GM23338 (cell line): ENCODE measurements at regions not wholly inside any gene's neighbourhood (a gene's known extent, or its start where the extent isn't known, plus 50 kb on each side); places are given as distances from the start of the nearest gene placed in this dataset.

Experiments used
- ATAC-seq: fragments of 200-7000 bp; cut with Tn5 transposase; 3 replicates; pipeline ENCODE4 v1.9.1; 2020
- DNase-seq: peaks from one replicate; pipeline ENCODE4 v3.0.0-alpha.2; 2015; ENCODE audit warnings: low spot score
- H2AFZ ChIP-seq: fragments of 200-600 bp; sonication (generic); 2 replicates; pipeline ENCODE4 v1.8.0; 2016; ENCODE audit warnings: antibody characterized with exemption, mild to moderate bottlenecking, moderate library complexity
- H3F3A ChIP-seq: fragments of 200-600 bp; sonication (generic); replicated peaks from 2 replicates; pipeline ENCODE4 v1.8.0; 2017; ENCODE audit warnings: antibody characterized with exemption, mixed run types, low read depth
- H3K27ac ChIP-seq: fragments of 200-600 bp; sonication (generic); 2 replicates; pipeline ENCODE4 v1.6.1; 2016; ENCODE audit warnings: low read depth
- H3K27me3 ChIP-seq: fragments of 200-600 bp; sonication (generic); 2 replicates; pipeline ENCODE4 v1.8.0; 2016; ENCODE audit warnings: mild to moderate bottlenecking, mixed run types, moderate library complexity; ENCODE audit not compliant: insufficient read depth
- H3K36me3 ChIP-seq: fragments of 200-600 bp; sonication (generic); 2 replicates; pipeline ENCODE4 v1.8.0; 2016; ENCODE audit warnings: mild to moderate bottlenecking; ENCODE audit not compliant: insufficient read depth
- H3K4me1 ChIP-seq: fragments of 200-600 bp; sonication (generic); 2 replicates; pipeline ENCODE4 v1.8.0; 2016; ENCODE audit warnings: mild to moderate bottlenecking, moderate library complexity; ENCODE audit not compliant: insufficient read depth
- H3K4me2 ChIP-seq: fragments of 200-600 bp; sonication (generic); 2 replicates; pipeline ENCODE4 v1.7.1; 2017; ENCODE audit warnings: mixed run types
- H3K4me3 ChIP-seq: fragments of 200-600 bp; sonication (generic); 2 replicates; pipeline ENCODE4 v1.6.1; 2016; ENCODE audit warnings: mixed run types
- H3K79me2 ChIP-seq: fragments of 200-600 bp; sonication (generic); replicated peaks from 2 replicates; pipeline ENCODE4 v1.8.0; 2017; ENCODE audit warnings: mild to moderate bottlenecking; ENCODE audit not compliant: insufficient read depth
- H3K9me2 ChIP-seq: fragments of 200-600 bp; sonication (generic); 2 replicates; pipeline ENCODE4 v1.8.0; 2017; ENCODE audit not compliant: insufficient read depth
- H4K20me1 ChIP-seq: fragments of 200-600 bp; sonication (generic); replicated peaks from 2 replicates; pipeline ENCODE4 v1.8.0; 2017; ENCODE audit warnings: mild to moderate bottlenecking; ENCODE audit not compliant: insufficient read depth
- H3K27ac Mint-ChIP-seq: 2 replicates; pipeline ENCODE4 v1.8.0; 2020; ENCODE audit warnings: inconsistent platforms, mild to moderate bottlenecking, moderate library complexity, mixed read lengths
- H3K27me3 Mint-ChIP-seq: 3 replicates; pipeline ENCODE4 v1.8.0; 2022; ENCODE audit warnings: low read depth, mild to moderate bottlenecking, moderate library complexity, mixed read lengths, inconsistent platforms; ENCODE audit not compliant: insufficient read depth, poor library complexity
- H3K36me3 Mint-ChIP-seq: 3 replicates; pipeline ENCODE4 v1.8.0; 2021; ENCODE audit warnings: low read depth, mild to moderate bottlenecking, inconsistent platforms, moderate library complexity, mixed read lengths
- H3K4me1 Mint-ChIP-seq: 3 replicates; pipeline ENCODE4 v1.8.0; 2020; ENCODE audit warnings: mild to moderate bottlenecking, inconsistent platforms, mixed read lengths
- H3K4me3 Mint-ChIP-seq: 3 replicates; pipeline ENCODE4 v1.8.0; 2021; ENCODE audit warnings: moderate library complexity, mild to moderate bottlenecking, inconsistent platforms, mixed read lengths
- H3K9me3 Mint-ChIP-seq: 3 replicates; pipeline ENCODE4 v1.8.0; 2020; ENCODE audit warnings: moderate library complexity, mild to moderate bottlenecking, inconsistent platforms, mixed read lengths
- CREB1 ChIP-seq: fragments of 250-450 bp; sonication (Bioruptor Pico); IDR thresholded peaks from 2 replicates; pipeline ENCODE4 v1.5.0; 2020; ENCODE audit warnings: low read depth, mild to moderate bottlenecking, moderate library complexity
- NANOG ChIP-seq: IDR thresholded peaks from 2 replicates; pipeline ENCODE4 v1.6.1; 2016; ENCODE audit warnings: antibody characterized with exemption, borderline replicate concordance
- POLR2AphosphoS5 ChIP-seq: IDR thresholded peaks from 2 replicates; pipeline ENCODE4 v1.6.1; 2016; ENCODE audit warnings: antibody characterized with exemption, low read depth
- REST ChIP-seq: IDR thresholded peaks from one replicate; pipeline ENCODE4 v1.6.1; 2018; ENCODE audit warnings: antibody characterized with exemption; ENCODE audit not compliant: unreplicated experiment
- ZNF114 ChIP-seq: fragments of 250-450 bp; sonication (Bioruptor Pico); IDR thresholded peaks from 2 replicates; pipeline ENCODE4 v1.5.0; 2020; ENCODE audit warnings: mild to moderate bottlenecking, moderate library complexity
- ZNF331 ChIP-seq: fragments of 250-450 bp; sonication (Bioruptor Pico); IDR thresholded peaks from 2 replicates; pipeline ENCODE4 v1.5.0; 2020; ENCODE audit warnings: low read depth, mild to moderate bottlenecking, moderate library complexity
- TF ChIP-seq, protein P1 (sequence below): IDR thresholded peaks from 2 replicates; pipeline ENCODE4 v1.6.1; 2016; ENCODE audit warnings: antibody characterized with exemption
- TF ChIP-seq, protein P2 (sequence below): fragments of 250-450 bp; sonication (Bioruptor Pico); IDR thresholded peaks from 2 replicates; pipeline ENCODE4 v1.5.0; 2020; ENCODE audit warnings: mild to moderate bottlenecking, moderate library complexity

DNA sequence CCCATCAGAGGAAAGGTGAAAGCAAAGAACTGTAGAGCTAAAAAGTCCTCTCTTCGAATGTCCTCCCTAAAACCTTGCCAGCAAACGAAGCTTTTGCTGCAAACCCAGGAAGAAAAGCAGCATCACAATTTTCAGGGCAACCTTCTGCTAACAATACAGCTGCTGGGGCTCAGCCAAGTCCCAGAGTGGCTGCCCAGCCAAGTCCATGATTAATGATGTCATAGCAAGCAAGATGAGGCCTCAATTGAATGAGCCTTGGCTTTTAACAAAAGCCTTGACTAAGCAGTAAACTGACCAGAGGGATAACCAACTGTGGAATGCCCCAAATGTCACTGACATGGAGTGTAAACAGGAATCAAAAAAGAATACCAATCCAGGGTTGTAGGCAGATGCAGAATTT is 342.7 kb downstream of the PMP22 start:
- no peak for TF ChIP-seq NANOG
- TF ChIP-seq POLR2AphosphoS5, result no peak
- no peak for TF ChIP-seq REST
- TF ChIP-seq, protein P1, sequence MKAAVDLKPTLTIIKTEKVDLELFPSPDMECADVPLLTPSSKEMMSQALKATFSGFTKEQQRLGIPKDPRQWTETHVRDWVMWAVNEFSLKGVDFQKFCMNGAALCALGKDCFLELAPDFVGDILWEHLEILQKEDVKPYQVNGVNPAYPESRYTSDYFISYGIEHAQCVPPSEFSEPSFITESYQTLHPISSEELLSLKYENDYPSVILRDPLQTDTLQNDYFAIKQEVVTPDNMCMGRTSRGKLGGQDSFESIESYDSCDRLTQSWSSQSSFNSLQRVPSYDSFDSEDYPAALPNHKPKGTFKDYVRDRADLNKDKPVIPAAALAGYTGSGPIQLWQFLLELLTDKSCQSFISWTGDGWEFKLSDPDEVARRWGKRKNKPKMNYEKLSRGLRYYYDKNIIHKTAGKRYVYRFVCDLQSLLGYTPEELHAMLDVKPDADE, result no peak
- TF ChIP-seq CREB1 (CRISPR knock-in tag), result no peak
- TF ChIP-seq, protein P2, sequence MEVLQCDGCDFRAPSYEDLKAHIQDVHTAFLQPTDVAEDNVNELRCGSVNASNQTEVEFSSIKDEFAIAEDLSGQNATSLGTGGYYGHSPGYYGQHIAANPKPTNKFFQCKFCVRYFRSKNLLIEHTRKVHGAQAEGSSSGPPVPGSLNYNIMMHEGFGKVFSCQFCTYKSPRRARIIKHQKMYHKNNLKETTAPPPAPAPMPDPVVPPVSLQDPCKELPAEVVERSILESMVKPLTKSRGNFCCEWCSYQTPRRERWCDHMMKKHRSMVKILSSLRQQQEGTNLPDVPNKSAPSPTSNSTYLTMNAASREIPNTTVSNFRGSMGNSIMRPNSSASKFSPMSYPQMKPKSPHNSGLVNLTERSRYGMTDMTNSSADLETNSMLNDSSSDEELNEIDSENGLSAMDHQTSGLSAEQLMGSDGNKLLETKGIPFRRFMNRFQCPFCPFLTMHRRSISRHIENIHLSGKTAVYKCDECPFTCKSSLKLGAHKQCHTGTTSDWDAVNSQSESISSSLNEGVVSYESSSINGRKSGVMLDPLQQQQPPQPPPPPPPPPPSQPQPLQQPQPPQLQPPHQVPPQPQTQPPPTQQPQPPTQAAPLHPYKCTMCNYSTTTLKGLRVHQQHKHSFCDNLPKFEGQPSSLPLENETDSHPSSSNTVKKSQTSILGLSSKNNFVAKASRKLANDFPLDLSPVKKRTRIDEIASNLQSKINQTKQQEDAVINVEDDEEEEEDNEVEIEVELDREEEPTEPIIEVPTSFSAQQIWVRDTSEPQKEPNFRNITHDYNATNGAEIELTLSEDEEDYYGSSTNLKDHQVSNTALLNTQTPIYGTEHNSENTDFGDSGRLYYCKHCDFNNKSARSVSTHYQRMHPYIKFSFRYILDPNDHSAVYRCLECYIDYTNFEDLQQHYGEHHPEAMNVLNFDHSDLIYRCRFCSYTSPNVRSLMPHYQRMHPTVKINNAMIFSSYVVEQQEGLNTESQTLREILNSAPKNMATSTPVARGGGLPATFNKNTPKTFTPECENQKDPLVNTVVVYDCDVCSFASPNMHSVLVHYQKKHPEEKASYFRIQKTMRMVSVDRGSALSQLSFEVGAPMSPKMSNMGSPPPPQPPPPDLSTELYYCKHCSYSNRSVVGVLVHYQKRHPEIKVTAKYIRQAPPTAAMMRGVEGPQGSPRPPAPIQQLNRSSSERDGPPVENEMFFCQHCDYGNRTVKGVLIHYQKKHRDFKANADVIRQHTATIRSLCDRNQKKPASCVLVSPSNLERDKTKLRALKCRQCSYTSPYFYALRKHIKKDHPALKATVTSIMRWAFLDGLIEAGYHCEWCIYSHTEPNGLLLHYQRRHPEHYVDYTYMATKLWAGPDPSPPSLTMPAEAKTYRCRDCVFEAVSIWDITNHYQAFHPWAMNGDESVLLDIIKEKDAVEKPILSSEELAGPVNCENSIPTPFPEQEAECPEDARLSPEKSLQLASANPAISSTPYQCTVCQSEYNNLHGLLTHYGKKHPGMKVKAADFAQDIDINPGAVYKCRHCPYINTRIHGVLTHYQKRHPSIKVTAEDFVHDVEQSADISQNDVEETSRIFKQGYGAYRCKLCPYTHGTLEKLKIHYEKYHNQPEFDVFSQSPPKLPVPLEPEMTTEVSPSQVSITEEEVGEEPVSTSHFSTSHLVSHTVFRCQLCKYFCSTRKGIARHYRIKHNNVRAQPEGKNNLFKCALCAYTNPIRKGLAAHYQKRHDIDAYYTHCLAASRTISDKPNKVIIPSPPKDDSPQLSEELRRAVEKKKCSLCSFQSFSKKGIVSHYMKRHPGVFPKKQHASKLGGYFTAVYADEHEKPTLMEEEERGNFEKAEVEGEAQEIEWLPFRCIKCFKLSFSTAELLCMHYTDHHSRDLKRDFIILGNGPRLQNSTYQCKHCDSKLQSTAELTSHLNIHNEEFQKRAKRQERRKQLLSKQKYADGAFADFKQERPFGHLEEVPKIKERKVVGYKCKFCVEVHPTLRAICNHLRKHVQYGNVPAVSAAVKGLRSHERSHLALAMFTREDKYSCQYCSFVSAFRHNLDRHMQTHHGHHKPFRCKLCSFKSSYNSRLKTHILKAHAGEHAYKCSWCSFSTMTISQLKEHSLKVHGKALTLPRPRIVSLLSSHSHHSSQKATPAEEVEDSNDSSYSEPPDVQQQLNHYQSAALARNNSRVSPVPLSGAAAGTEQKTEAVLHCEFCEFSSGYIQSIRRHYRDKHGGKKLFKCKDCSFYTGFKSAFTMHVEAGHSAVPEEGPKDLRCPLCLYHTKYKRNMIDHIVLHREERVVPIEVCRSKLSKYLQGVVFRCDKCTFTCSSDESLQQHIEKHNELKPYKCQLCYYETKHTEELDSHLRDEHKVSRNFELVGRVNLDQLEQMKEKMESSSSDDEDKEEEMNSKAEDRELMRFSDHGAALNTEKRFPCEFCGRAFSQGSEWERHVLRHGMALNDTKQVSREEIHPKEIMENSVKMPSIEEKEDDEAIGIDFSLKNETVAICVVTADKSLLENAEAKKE, result no peak
- TF ChIP-seq ZNF114 (CRISPR knock-in tag), result no peak
- no peak for TF ChIP-seq ZNF331 (CRISPR knock-in tag)
- H2AFZ ChIP-seq, result no peak overlapping the region
- H3K4me3 ChIP-seq, result no peak overlapping the region
- no peak overlapping the region for H3K4me2 ChIP-seq
- no peak overlapping the region for H3K27ac Mint-ChIP-seq
- H3K79me2 ChIP-seq, result no peaks in the 10 kb centered on the region
- H3K4me3 Mint-ChIP-seq, result no peak overlapping the region
- ATAC-seq, result no peak
- H3K4me1 ChIP-seq, result peaks cover 24% of the 10 kb centered on the region
- no peaks in the 10 kb centered on the region for H3K27me3 ChIP-seq
- no peaks in the 10 kb centered on the region for H3F3A ChIP-seq
- H3K36me3 ChIP-seq, result no peaks in the 10 kb centered on the region
- H4K20me1 ChIP-seq, result no peaks in the 10 kb centered on the region
- H3K9me2 ChIP-seq, result no peaks in the 10 kb centered on the region
- H3K27me3 Mint-ChIP-seq, result no peaks in the 10 kb centered on the region
- no peaks in the 10 kb centered on the region; the same call in 1 of the 3 replicates for H3K4me1 Mint-ChIP-seq
- peaks cover 6% of the 10 kb centered on the region; the same call in 1 of the 3 replicates for H3K9me3 Mint-ChIP-seq
- H3K36me3 Mint-ChIP-seq, result peaks cover 5% of the 10 kb centered on the region; the same call in 2 of the 3 replicates
- H3K27ac ChIP-seq, result no peak overlapping the region
- DNase-seq, result no peak
